ENCODE measurements at regions not wholly inside any gene's neighbourhood (a gene's known extent, or its start where the extent isn't known, plus 50 kb on each side); places are given as distances from the start of the nearest gene placed in this dataset.

- Mint-ChIP-seq H3K36me3 (no peaks in the 10 kb centered on the region), H3K4me3 (no peak overlapping the region), H3K4me1 (no peaks in the 10 kb centered on the region), H3K27me3 (no peaks in the 10 kb centered on the region), H3K27ac (no peak overlapping the region), H3K9me3 (no peaks in the 10 kb centered on the region)
- DNase-seq, result no peak
These were observed 415.0 kb upstream of the SLITRK1 start for GRCh38 chr13:84297251-84297650.

- H3K9me3 Mint-ChIP-seq, result no peaks in the 10 kb centered on the region
- H3K27me3 Mint-ChIP-seq, result no peaks in the 10 kb centered on the region
- H3K36me3 Mint-ChIP-seq, result no peaks in the 10 kb centered on the region
- H3K27ac Mint-ChIP-seq, result no peak overlapping the region
- H3K4me3 Mint-ChIP-seq, result no peak overlapping the region
- H3K4me1 Mint-ChIP-seq, result no peaks in the 10 kb centered on the region
- DNase-seq, result no peak
These were observed 414.1 kb upstream of the SLITRK1 start for GRCh38 chr13:84296401-84296800.

- no peak overlapping the region for H3K4me3 Mint-ChIP-seq
- H3K36me3 Mint-ChIP-seq, result no peaks in the 10 kb centered on the region
- no peak for DNase-seq
- no peaks in the 10 kb centered on the region for H3K4me1 Mint-ChIP-seq
- no peaks in the 10 kb centered on the region for H3K9me3 Mint-ChIP-seq
- no peak overlapping the region for H3K27ac Mint-ChIP-seq
- H3K27me3 Mint-ChIP-seq, result no peaks in the 10 kb centered on the region
These were observed 412.3 kb upstream of the SLITRK1 start for GRCh38 chr13:84294576-84294975.

- no peak overlapping the region for H3K27ac Mint-ChIP-seq
- no peak for DNase-seq
- no peaks in the 10 kb centered on the region for H3K9me3 Mint-ChIP-seq
- H3K27me3 Mint-ChIP-seq, result no peaks in the 10 kb centered on the region
- H3K4me3 Mint-ChIP-seq, result no peak overlapping the region
- no peaks in the 10 kb centered on the region for H3K4me1 Mint-ChIP-seq
- no peaks in the 10 kb centered on the region for H3K36me3 Mint-ChIP-seq
These were observed 408.1 kb upstream of the SLITRK1 start for GRCh38 chr13:84290386-84290785.

- no peak for DNase-seq
- Mint-ChIP-seq H3K27me3 (no peaks in the 10 kb centered on the region), H3K27ac (no peak overlapping the region), H3K9me3 (no peaks in the 10 kb centered on the region), H3K36me3 (no peaks in the 10 kb centered on the region), H3K4me3 (no peak overlapping the region), H3K4me1 (no peaks in the 10 kb centered on the region)
These were observed 396.9 kb upstream of the SLITRK1 start for GRCh38 chr13:84279166-84279565.

GRCh38 chr13:84272877-84273562, 390.7 kb upstream of the SLITRK1 start:
- H3K4me3 Mint-ChIP-seq, result no peak overlapping the region
- H3K27me3 Mint-ChIP-seq, result no peaks in the 10 kb centered on the region
- no peaks in the 10 kb centered on the region for H3K4me1 Mint-ChIP-seq
- no peaks in the 10 kb centered on the region for H3K36me3 Mint-ChIP-seq
- no peak for DNase-seq
- no peak overlapping the region for H3K27ac Mint-ChIP-seq
- no peaks in the 10 kb centered on the region for H3K9me3 Mint-ChIP-seq

GRCh38 chr13:84265257-84265764, 383.0 kb upstream of the SLITRK1 start:
- H3K27me3 Mint-ChIP-seq, result no peaks in the 10 kb centered on the region
- no peaks in the 10 kb centered on the region for H3K9me3 Mint-ChIP-seq
- H3K36me3 Mint-ChIP-seq, result no peaks in the 10 kb centered on the region
- H3K27ac Mint-ChIP-seq, result no peak overlapping the region
- DNase-seq, result no peak
- no peak overlapping the region for H3K4me3 Mint-ChIP-seq
- H3K4me1 Mint-ChIP-seq, result no peaks in the 10 kb centered on the region

GRCh38 chr13:84263354-84264069, 381.2 kb upstream of the SLITRK1 start:
- H3K36me3 Mint-ChIP-seq, result no peaks in the 10 kb centered on the region
- no peaks in the 10 kb centered on the region for H3K4me1 Mint-ChIP-seq
- no peaks in the 10 kb centered on the region for H3K9me3 Mint-ChIP-seq
- no peak overlapping the region for H3K27ac Mint-ChIP-seq
- no peaks in the 10 kb centered on the region for H3K27me3 Mint-ChIP-seq
- DNase-seq, result no peak
- H3K4me3 Mint-ChIP-seq, result no peak overlapping the region

- Mint-ChIP-seq H3K27ac (no peak overlapping the region), H3K9me3 (peaks cover 7% of the 10 kb centered on the region), H3K36me3 (peaks cover 2% of the 10 kb centered on the region), H3K4me3 (no peak overlapping the region), H3K27me3 (no peaks in the 10 kb centered on the region), H3K4me1 (no peaks in the 10 kb centered on the region)
- no peak for DNase-seq
These were observed 373.0 kb upstream of the SLITRK1 start for GRCh38 chr13:84255226-84255797.

- Mint-ChIP-seq H3K27me3 (no peaks in the 10 kb centered on the region), H3K4me3 (no peak overlapping the region), H3K27ac (no peak overlapping the region), H3K9me3 (peaks cover 7% of the 10 kb centered on the region), H3K4me1 (no peaks in the 10 kb centered on the region), H3K36me3 (peaks cover 2% of the 10 kb centered on the region)
- no peak for DNase-seq
These were observed 367.2 kb upstream of the SLITRK1 start for GRCh38 chr13:84249463-84249862.

- H3K9me3 Mint-ChIP-seq, result peaks cover 4% of the 10 kb centered on the region
- no peak overlapping the region for H3K4me3 Mint-ChIP-seq
- no peaks in the 10 kb centered on the region for H3K36me3 Mint-ChIP-seq
- no peaks in the 10 kb centered on the region for H3K4me1 Mint-ChIP-seq
- no peak overlapping the region for H3K27ac Mint-ChIP-seq
- DNase-seq, result no peak
- H3K27me3 Mint-ChIP-seq, result no peaks in the 10 kb centered on the region
These were observed 361.1 kb upstream of the SLITRK1 start for GRCh38 chr13:84243340-84243739.

- Mint-ChIP-seq H3K36me3 (no peaks in the 10 kb centered on the region), H3K27ac (no peak overlapping the region), H3K4me3 (no peak overlapping the region), H3K27me3 (no peaks in the 10 kb centered on the region), H3K4me1 (no peaks in the 10 kb centered on the region), H3K9me3 (peaks cover 4% of the 10 kb centered on the region)
- DNase-seq, result no peak
These were observed 356.8 kb upstream of the SLITRK1 start for GRCh38 chr13:84239032-84239431.

GRCh38 chr13:84238381-84238780, 356.1 kb upstream of the SLITRK1 start:
- H3K4me1 Mint-ChIP-seq, result no peaks in the 10 kb centered on the region
- no peak overlapping the region for H3K4me3 Mint-ChIP-seq
- DNase-seq, result no peak
- H3K27me3 Mint-ChIP-seq, result no peaks in the 10 kb centered on the region
- H3K27ac Mint-ChIP-seq, result no peak overlapping the region
- no peaks in the 10 kb centered on the region for H3K36me3 Mint-ChIP-seq
- H3K9me3 Mint-ChIP-seq, result peaks cover 4% of the 10 kb centered on the region

GRCh38 chr13:84237143-84237542, 354.9 kb upstream of the SLITRK1 start:
- Mint-ChIP-seq H3K36me3 (no peaks in the 10 kb centered on the region), H3K27ac (no peak overlapping the region)

GRCh38 chr13:84234416-84234815, 352.1 kb upstream of the SLITRK1 start:
- Mint-ChIP-seq H3K27me3 (no peaks in the 10 kb centered on the region), H3K4me1 (peaks cover 3% of the 10 kb centered on the region), H3K36me3 (no peaks in the 10 kb centered on the region), H3K9me3 (no peaks in the 10 kb centered on the region), H3K27ac (no peak overlapping the region), H3K4me3 (no peak overlapping the region)
- DNase-seq, result no peak

More at GRCh38 chr13:84237143-84237542, 354.9 kb upstream of the SLITRK1 start:
- Mint-ChIP-seq H3K4me3 (no peak overlapping the region), H3K27me3 (no peaks in the 10 kb centered on the region), H3K4me1 (no peaks in the 10 kb centered on the region), H3K9me3 (peaks cover 4% of the 10 kb centered on the region)
- DNase-seq, result no peak

All from activated naive CD8-positive, alpha-beta T cell treated with anti-CD3 and anti-CD28 coated beads for 36 hours (primary cell).